Activated B cell treated with CpG ODN at 0.5 μM for 24 hours (primary cell): ENCODE measurements at regions not wholly inside any gene's neighbourhood (a gene's known extent, or its start where the extent isn't known, plus 50 kb on each side); places are given as distances from the start of the nearest gene placed in this dataset.

Source experiments
- ATAC-seq: fragments of 200-7000 bp; cut with Tn5 transposase; one replicate; pipeline ENCODE4 v1.10.0; 2021; ENCODE audit warnings: low read depth, mild to moderate bottlenecking, moderate library complexity
- CTCF ChIA-PET: fragments of 350-600 bp; sonication (Branson Sonifier 250); formaldehyde crosslinking; loops from one replicate; lab custom pipeline; 2021; ENCODE audit warnings: antibody characterized with exemption; lab: Charles Lee
- POLR2A ChIA-PET: fragments of 350-600 bp; sonication (Branson Sonifier 250); formaldehyde crosslinking; loops from one replicate; lab custom pipeline; 2021; ENCODE audit warnings: antibody characterized with exemption; lab: Charles Lee
- DNase-seq: peaks from one replicate; pipeline ENCODE4 v3.0.0; 2022
- H3K27ac Mint-ChIP-seq: one replicate; pipeline ENCODE4 v1.8.0; 2020; ENCODE audit warnings: mixed read lengths
- H3K27me3 Mint-ChIP-seq: one replicate; pipeline ENCODE4 v1.8.0; 2021; ENCODE audit warnings: mixed read lengths
- H3K36me3 Mint-ChIP-seq: one replicate; pipeline ENCODE4 v1.8.0; 2021; ENCODE audit warnings: low read depth, mixed read lengths
- H3K4me1 Mint-ChIP-seq: one replicate; pipeline ENCODE4 v1.8.0; 2021; ENCODE audit warnings: mixed read lengths
- H3K4me3 Mint-ChIP-seq: one replicate; pipeline ENCODE4 v1.8.0; 2020; ENCODE audit warnings: mild to moderate bottlenecking, mixed read lengths
- H3K9me3 Mint-ChIP-seq: one replicate; pipeline ENCODE4 v1.8.0; 2020; ENCODE audit warnings: mixed read lengths
- intact Hi-C: fragments of 100-400 bp; cut with micrococcal nuclease; formaldehyde crosslinking; loops from one replicate; pipeline ENCODE4 v1.15.1; 2024
- TF ChIP-seq, protein P1 (sequence below): fragments of 200-600 bp; IDR thresholded peaks from one replicate; pipeline ENCODE4 v1.8.0; 2022; ENCODE audit warnings: antibody characterized with exemption, mild to moderate bottlenecking

DNA sequence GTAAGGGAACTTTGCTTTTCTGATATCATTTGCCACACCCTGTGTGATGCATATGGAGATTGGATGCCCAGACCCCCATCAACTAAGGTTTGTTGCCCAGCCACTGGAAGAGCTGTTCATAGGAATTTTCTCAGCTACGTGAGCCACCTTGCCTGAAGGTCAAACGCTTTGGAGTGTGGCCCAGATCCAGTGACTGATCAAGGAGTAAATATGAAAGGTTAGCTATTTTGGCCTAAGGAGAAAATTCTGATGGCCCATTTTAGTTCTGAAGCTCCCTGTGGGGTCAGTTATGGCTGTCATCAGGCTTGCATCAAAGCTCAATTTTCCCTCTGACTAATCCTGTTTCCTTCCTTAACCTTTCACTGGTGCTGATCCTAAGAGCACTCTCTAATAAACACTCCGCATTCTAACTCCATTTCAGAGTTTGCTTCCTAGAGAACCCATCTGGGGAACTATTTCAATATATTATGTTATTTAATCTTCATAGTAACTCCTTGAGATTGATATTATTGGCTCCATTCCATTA, 407.7 kb downstream of the SPRY1 start:
- H3K4me3 Mint-ChIP-seq = no peak overlapping the region
- no peaks in the 10 kb centered on the region for H3K4me1 Mint-ChIP-seq
- no peaks in the 10 kb centered on the region for H3K9me3 Mint-ChIP-seq
- ChIA-PET CTCF (no interaction called here), POLR2A (no interaction called here)
- no peak for ATAC-seq
- TF ChIP-seq, protein P1, sequence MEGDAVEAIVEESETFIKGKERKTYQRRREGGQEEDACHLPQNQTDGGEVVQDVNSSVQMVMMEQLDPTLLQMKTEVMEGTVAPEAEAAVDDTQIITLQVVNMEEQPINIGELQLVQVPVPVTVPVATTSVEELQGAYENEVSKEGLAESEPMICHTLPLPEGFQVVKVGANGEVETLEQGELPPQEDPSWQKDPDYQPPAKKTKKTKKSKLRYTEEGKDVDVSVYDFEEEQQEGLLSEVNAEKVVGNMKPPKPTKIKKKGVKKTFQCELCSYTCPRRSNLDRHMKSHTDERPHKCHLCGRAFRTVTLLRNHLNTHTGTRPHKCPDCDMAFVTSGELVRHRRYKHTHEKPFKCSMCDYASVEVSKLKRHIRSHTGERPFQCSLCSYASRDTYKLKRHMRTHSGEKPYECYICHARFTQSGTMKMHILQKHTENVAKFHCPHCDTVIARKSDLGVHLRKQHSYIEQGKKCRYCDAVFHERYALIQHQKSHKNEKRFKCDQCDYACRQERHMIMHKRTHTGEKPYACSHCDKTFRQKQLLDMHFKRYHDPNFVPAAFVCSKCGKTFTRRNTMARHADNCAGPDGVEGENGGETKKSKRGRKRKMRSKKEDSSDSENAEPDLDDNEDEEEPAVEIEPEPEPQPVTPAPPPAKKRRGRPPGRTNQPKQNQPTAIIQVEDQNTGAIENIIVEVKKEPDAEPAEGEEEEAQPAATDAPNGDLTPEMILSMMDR = no peak
- no peak overlapping the region for H3K27ac Mint-ChIP-seq
- H3K36me3 Mint-ChIP-seq = no peaks in the 10 kb centered on the region
- no peak for DNase-seq
- peaks cover 1% of the 10 kb centered on the region for H3K27me3 Mint-ChIP-seq
- intact Hi-C loops = no loop called here

DNA sequence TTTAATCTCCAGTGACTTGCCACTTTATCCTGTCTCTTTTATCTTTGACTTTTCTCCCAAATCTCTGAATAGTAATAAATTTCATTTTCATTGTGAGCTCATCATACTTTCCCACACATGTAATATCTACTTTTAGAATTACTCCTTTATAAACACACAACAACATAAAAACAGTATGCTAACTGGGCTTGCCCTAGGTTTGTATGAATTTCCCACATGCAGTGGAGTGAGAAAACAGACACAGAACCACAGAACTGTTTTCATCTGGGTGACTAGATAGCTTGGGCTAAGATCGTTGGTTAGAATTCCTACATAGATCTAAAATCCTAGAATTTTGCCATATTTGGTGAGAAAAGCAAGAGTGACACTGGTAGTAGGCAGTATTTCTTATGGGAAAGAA, 409.5 kb downstream of the SPRY1 start:
- peaks cover 1% of the 10 kb centered on the region for H3K27me3 Mint-ChIP-seq
- H3K4me1 Mint-ChIP-seq = peaks cover 1% of the 10 kb centered on the region
- intact Hi-C loops = no loop called here
- H3K27ac Mint-ChIP-seq = no peak overlapping the region
- no peaks in the 10 kb centered on the region for H3K9me3 Mint-ChIP-seq
- POLR2A ChIA-PET = no interaction called here
- TF ChIP-seq, protein P1 = no peak
- ATAC-seq (no peak), DNase-seq (no peak)
- no peak overlapping the region for H3K4me3 Mint-ChIP-seq
- no peaks in the 10 kb centered on the region for H3K36me3 Mint-ChIP-seq
- CTCF ChIA-PET = no interaction called here

DNA sequence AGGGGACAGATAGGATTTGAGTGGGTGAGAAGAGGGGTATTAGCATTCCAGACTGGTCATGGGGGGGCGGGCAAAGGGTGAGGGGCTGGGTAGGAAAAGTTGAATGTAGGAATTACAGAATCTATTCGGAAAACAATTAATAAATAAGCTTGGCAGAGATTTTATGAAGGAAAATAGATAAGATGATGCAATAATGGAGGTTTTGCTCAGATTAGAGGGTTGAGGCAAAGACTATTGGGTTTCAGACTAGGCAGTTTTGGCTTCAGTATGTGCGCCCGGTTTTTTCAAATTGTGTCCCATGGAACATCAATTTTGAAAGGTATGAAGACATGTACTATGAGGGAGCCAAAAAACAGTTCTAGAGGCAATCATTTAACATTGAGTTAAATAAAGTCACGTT, 410.6 kb downstream of the SPRY1 start:
- Mint-ChIP-seq H3K27me3 (peaks cover 1% of the 10 kb centered on the region), H3K36me3 (no peaks in the 10 kb centered on the region), H3K4me1 (peaks cover 13% of the 10 kb centered on the region), H3K4me3 (no peak overlapping the region), H3K9me3 (no peaks in the 10 kb centered on the region), H3K27ac (no peak overlapping the region)
- CTCF ChIA-PET = no interaction called here
- POLR2A ChIA-PET = no interaction called here
- intact Hi-C loops = no loop called here
- TF ChIP-seq, protein P1 = no peak
- no peak for ATAC-seq
- no peak for DNase-seq

GRCh38 chr4:123807866-123808265, 411.3 kb downstream of the SPRY1 start:
- ChIA-PET CTCF (no interaction called here), POLR2A (no interaction called here)
- H3K27ac Mint-ChIP-seq = no peak overlapping the region
- H3K9me3 Mint-ChIP-seq = no peaks in the 10 kb centered on the region
- intact Hi-C loops = no loop called here
- peaks cover 13% of the 10 kb centered on the region for H3K4me1 Mint-ChIP-seq
- no peaks in the 10 kb centered on the region for H3K36me3 Mint-ChIP-seq
- H3K4me3 Mint-ChIP-seq = no peak overlapping the region
- no peak for ATAC-seq
- TF ChIP-seq, protein P1 = no peak
- H3K27me3 Mint-ChIP-seq = no peaks in the 10 kb centered on the region
- no peak for DNase-seq

DNA sequence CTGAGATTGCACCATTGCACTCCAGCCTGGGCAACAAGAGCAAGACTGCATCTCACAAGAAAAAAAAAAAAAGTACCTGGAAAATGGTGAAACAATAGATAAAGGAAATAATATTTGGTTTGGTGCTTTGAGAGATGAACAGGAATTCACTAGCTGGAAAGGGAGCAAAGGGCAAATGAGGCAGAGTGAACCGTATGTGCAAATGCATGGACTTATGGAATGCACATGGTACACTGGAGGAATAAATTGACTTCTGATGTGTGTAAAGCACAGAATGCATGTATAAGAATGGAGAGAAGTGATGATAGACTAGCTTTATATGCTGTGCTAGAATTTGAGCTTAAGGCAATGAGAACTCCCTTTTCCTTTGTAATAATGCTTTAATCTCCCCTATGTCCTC, 413.3 kb downstream of the SPRY1 start:
- Mint-ChIP-seq H3K27me3 (no peaks in the 10 kb centered on the region), H3K4me1 (peaks cover 13% of the 10 kb centered on the region), H3K4me3 (no peak overlapping the region), H3K36me3 (no peaks in the 10 kb centered on the region), H3K27ac (no peak overlapping the region), H3K9me3 (no peaks in the 10 kb centered on the region)
- ATAC-seq = no peak
- DNase-seq = no peak
- ChIA-PET POLR2A (no interaction called here), CTCF (no interaction called here)
- intact Hi-C loops = loop anchor here (10.0 kb wide), 1 partner anchor 415 kb away; the partner anchor contains the start of gene SPRY1
- TF ChIP-seq, protein P1 = no peak
